ACC112 (cell line): ENCODE measurements at regions not wholly inside any gene's neighbourhood (a gene's known extent, or its start where the extent isn't known, plus 50 kb on each side); places are given as distances from the start of the nearest gene placed in this dataset.

Experiments
- H2AFZ ChIP-seq: fragments of 200-600 bp; sonication (generic); one replicate; pipeline ENCODE4 v1.6.0; 2017; ENCODE audit warnings: antibody characterized with exemption, low read length; ENCODE audit not compliant: unreplicated experiment
- H3K27ac ChIP-seq: fragments of 200-600 bp; sonication (generic); 2 replicates; pipeline ENCODE4 v1.5.1; 2014; ENCODE audit warnings: low read depth, mild to moderate bottlenecking, antibody characterized with exemption, low read length, moderate library complexity
- H3K27me3 ChIP-seq: fragments of 200-600 bp; sonication (generic); 2 replicates; pipeline ENCODE4 v1.6.1; 2014; ENCODE audit warnings: mild to moderate bottlenecking, antibody characterized with exemption, low read length, moderate library complexity, mixed read lengths; ENCODE audit not compliant: insufficient read depth
- H3K36me3 ChIP-seq: fragments of 200-600 bp; sonication (generic); 2 replicates; pipeline ENCODE4 v1.6.1; 2016; ENCODE audit warnings: mild to moderate bottlenecking, antibody characterized with exemption, low read length, moderate library complexity, mixed read lengths; ENCODE audit not compliant: insufficient read depth
- H3K4me1 ChIP-seq: fragments of 200-600 bp; sonication (generic); one replicate; pipeline ENCODE4 v1.6.1; 2016; ENCODE audit warnings: low read length, mixed read lengths; ENCODE audit not compliant: insufficient read depth, unreplicated experiment, control insufficient read depth
- H3K4me3 ChIP-seq: fragments of 200-600 bp; sonication (generic); 2 replicates; pipeline ENCODE4 v1.5.1; 2014; ENCODE audit warnings: mild to moderate bottlenecking, low read depth, low read length
- H3K79me2 ChIP-seq: fragments of 200-600 bp; sonication (generic); one replicate; pipeline ENCODE4 v1.6.0; 2016; ENCODE audit warnings: low read length; ENCODE audit not compliant: control insufficient read depth, unreplicated experiment, insufficient read depth

DNA sequence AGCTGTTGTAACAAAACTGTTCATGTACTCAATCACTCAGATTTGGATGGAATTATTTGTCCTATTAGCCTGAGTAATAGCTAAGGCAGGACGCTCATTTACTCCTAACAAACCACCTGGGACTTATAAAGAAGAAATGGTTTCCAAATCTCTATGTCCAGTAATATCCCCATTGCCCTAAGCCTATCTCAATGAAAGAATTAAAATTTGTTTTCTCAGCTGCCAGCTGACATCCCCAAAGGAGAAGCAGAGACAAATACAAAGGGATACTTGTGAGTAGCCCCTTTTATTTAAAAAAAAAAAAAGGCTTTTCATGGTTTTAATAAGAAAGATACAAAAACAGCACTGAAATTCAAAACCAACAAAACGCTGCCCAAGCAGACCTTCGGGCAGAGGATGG is 211.4 kb upstream of the PARD3B start:
- Histone ChIP-seq H3K27ac (no peak overlapping the region), H3K4me3 (no peak overlapping the region), H3K4me1 (peaks cover 6% of the 10 kb centered on the region), H3K27me3 (no peaks in the 10 kb centered on the region), H2AFZ (no peak overlapping the region), H3K79me2 (no peaks in the 10 kb centered on the region), H3K36me3 (no peaks in the 10 kb centered on the region)

DNA sequence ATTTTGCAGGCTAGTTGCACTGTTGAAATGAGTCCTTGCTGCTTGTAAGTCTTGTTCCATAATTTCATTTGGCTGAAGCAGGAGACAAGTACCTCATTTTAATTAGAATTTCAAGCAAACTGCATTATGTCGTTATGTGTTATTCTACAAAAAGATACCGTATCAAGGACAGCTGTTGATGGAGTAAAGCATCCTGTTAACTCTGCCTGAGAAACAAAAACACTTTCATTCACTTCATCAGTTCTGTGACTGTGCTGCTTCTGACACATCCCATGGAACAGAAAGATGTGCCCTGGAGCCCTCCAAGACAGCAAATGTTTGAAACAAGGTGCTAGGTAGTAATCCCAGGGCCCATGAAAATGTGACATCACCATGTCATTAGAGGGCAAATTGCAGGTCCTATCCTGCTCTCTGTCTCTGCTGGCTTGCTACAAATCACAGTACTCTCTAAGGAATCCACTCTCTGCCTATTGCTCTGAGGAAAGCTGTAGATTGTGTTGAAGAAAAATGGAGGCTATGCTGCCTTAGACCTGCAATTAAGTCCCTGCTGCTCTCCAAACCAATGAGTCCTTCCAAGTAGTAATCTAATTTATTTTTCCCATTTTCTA is 209.7 kb upstream of the PARD3B start:
- Histone ChIP-seq H3K4me3 (no peak overlapping the region), H2AFZ (no peak overlapping the region), H3K4me1 (peaks cover 19% of the 10 kb centered on the region), H3K27ac (no peak overlapping the region), H3K36me3 (no peaks in the 10 kb centered on the region), H3K27me3 (no peaks in the 10 kb centered on the region), H3K79me2 (no peaks in the 10 kb centered on the region)

DNA sequence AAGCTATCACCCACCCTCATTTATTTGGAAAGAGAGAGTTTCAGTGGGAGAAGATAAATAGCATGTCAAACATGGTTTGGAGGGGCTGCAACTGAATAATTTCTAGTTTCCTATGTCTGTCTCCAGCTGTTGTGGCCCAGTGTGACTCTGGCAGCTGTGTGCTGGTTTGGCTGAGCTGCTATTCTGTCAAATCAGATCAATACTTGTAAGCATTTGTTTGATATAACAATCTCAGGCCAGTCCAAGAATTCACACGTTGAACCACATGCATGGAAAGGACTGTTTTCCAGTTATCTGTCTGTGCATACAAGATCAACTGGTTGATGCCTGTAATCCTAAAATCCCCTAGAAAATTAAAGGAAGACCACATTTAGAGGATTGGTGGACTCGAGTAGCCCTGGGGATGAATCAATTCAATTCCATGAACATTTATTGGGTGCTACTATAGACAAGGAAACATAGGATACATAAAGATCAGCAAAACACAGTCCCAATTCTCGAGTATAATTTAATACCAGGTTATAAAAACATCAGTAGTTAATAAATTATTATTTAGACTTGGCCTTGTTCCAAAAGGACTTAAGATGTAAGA is 209.0 kb upstream of the PARD3B start:
- no peak overlapping the region for H3K27ac ChIP-seq
- no peak overlapping the region for H2AFZ ChIP-seq
- H3K36me3 ChIP-seq = no peaks in the 10 kb centered on the region
- no peaks in the 10 kb centered on the region for H3K27me3 ChIP-seq
- H3K4me3 ChIP-seq = no peak overlapping the region
- H3K79me2 ChIP-seq = no peaks in the 10 kb centered on the region
- peaks cover 25% of the 10 kb centered on the region for H3K4me1 ChIP-seq

DNA sequence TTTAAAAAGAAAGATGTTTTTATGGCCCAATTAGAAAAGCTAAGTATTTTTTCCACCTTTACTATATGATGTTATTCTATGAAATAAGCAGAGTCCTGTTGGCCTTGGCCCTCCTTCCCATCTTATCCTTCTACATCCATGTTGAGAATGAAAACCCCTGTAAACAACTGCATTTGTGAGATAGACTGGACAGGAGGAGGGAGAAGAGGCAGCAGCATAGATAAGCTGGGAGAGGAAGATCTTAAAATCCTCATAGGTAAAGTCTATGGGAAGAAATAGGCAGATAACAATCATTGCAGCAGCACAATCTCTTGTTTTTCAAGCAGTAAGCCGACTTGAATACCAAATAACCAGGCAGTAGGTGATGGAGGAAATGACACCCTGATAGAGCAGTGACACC is 207.6 kb upstream of the PARD3B start:
- H3K4me3 ChIP-seq = no peak overlapping the region
- no peaks in the 10 kb centered on the region for H3K79me2 ChIP-seq
- no peak overlapping the region for H3K27ac ChIP-seq
- no peaks in the 10 kb centered on the region for H3K36me3 ChIP-seq
- H2AFZ ChIP-seq = no peak overlapping the region
- no peaks in the 10 kb centered on the region for H3K27me3 ChIP-seq
- peaks cover 25% of the 10 kb centered on the region for H3K4me1 ChIP-seq

DNA sequence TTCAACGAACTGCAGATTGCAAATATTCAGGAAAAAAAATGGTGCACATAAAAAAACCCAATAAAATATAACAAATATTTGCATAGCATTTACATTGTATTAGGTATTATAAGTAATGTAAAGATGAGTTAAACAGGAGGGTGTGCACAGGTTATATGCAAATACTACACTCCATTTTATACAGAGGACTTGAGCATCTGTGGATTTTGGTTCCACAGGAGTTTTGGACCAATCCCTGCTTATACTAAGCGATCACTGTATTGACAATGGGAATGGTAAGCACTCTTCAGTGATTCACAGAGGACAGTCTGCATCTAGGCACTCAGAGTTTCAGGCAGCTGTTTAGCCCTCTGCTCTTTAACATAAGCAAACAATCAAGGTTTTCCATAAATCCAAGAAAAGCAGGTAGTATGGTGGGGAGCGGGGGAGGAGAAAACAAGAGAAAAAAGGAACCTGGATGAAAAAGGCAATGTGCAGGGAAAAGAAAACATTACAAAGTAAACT is 206.0 kb upstream of the PARD3B start:
- Histone ChIP-seq H3K27me3 (no peaks in the 10 kb centered on the region), H2AFZ (no peak overlapping the region), H3K79me2 (no peaks in the 10 kb centered on the region), H3K4me3 (peak overlapping the region; percentile 67), H3K36me3 (no peaks in the 10 kb centered on the region), H3K27ac (peak overlapping the region; percentile 93), H3K4me1 (peaks cover 25% of the 10 kb centered on the region)

DNA sequence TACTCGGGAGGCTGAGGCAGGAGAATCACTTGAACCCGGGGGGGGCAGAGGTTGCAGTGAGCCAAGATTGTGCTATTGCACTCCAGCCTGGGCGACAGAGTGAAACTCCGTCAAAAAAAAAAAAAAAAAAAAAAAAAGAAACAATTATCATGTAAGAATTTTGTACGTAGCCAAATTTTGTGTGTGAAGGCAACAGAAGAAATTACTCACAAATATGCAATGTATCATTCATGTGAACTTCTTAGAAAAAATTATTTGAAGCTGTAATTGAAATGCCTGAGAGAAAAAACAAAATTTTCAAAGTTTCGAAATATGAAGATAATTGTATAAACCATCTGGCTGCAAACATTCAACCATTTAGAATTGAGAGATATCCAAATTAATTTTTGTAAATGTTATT is 204.8 kb upstream of the PARD3B start:
- Histone ChIP-seq H2AFZ (no peak overlapping the region), H3K27ac (peak overlapping the region; percentile 93)

DNA sequence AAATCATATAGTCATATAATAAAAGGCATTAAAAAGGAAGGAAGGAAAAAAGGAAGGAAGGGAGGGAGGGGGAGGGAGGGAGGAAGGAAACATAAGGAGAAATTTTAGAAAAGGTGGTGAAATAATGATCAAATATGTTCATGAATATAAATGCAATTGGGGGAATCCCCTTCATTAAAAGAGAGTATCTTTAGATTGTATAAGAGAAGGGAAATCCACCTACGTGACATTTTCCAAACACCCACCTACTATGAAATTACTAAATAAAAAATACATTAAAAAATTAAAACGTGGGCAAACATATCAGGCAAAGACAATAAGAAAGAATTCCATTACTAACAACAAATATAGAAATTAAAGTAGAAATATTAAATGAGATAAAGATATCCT is 203.4 kb upstream of the PARD3B start:
- H3K79me2 ChIP-seq = no peaks in the 10 kb centered on the region
- no peaks in the 10 kb centered on the region for H3K36me3 ChIP-seq
- H3K27me3 ChIP-seq = no peaks in the 10 kb centered on the region
- H3K4me3 ChIP-seq = no peak overlapping the region
- H3K4me1 ChIP-seq = peaks cover 25% of the 10 kb centered on the region
- H3K27ac ChIP-seq = no peak overlapping the region
- H2AFZ ChIP-seq = no peak overlapping the region

More for the DNA sequence above, 204.8 kb upstream of the PARD3B start:
- H3K4me3 ChIP-seq = no peak overlapping the region; the same call in 1 of the 2 replicates
- no peaks in the 10 kb centered on the region for H3K27me3 ChIP-seq
- H3K36me3 ChIP-seq = no peaks in the 10 kb centered on the region
- no peaks in the 10 kb centered on the region for H3K79me2 ChIP-seq
- peaks cover 25% of the 10 kb centered on the region for H3K4me1 ChIP-seq

DNA sequence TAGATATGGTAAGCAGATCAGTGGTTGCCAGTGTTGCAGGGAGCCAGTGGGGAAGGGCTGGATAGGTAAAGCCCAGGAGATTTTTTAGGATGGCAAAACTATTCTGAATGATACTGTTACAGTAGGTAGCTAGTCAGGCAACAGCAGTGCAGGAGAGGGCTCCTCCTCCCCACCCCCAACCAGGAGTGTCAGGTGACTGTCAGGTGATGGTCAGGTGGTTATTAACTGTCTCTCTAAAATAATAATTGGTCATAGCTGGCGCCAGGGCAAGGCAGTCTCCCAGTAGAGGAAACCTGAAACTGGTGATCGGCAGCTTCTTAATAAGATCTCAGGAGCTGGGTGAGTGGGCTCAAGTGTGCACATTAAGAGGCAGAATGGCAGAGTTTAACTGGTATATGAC is 201.6 kb upstream of the PARD3B start:
- no peaks in the 10 kb centered on the region for H3K27me3 ChIP-seq
- no peak overlapping the region for H3K27ac ChIP-seq
- no peaks in the 10 kb centered on the region for H3K36me3 ChIP-seq
- no peak overlapping the region for H3K4me3 ChIP-seq
- H2AFZ ChIP-seq = no peak overlapping the region
- H3K79me2 ChIP-seq = no peaks in the 10 kb centered on the region
- peaks cover 20% of the 10 kb centered on the region for H3K4me1 ChIP-seq

DNA sequence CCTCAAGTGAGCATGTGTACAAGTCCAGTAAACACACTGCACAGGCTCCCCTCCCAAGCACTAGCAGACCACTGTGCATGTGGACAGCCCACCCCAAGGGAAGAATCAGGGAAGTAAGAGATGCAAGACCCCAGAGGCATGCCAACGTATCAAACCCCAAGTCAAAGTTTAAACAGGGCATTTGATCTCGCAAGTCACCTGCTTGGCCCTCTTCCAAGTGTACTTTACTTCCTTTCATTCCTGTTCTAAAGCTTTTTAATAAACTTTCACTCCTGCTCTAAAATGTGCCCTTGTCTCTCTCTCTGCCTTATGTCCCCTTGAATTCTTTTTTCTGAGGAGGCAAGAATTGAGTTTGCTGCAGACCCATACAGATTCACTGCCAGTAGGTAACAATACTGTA is 201.2 kb upstream of the PARD3B start:
- Histone ChIP-seq H3K27ac (no peak overlapping the region), H3K36me3 (no peaks in the 10 kb centered on the region), H2AFZ (no peak overlapping the region), H3K4me3 (no peak overlapping the region), H3K27me3 (no peaks in the 10 kb centered on the region), H3K79me2 (no peaks in the 10 kb centered on the region), H3K4me1 (peaks cover 16% of the 10 kb centered on the region)

DNA sequence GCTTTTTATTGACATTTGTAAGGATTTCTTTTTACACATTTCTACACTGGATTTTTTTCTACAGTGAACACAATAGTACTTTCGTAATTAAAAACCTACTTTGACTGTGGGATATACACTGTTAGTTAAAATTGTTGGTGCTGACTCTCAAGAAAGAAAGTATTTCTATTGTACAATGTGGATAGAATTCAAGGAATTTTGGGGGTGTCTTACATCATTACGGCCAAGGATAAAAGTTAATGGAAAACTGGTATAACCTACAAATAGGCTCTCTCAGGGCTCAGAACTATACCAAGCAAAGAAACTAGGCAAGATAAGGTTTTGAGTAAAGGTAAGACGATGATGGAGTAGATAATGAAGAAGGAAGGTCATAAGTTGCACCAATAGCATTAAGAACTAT is 198.4 kb upstream of the PARD3B start:
- Histone ChIP-seq H3K27me3 (no peaks in the 10 kb centered on the region), H3K36me3 (no peaks in the 10 kb centered on the region), H3K79me2 (no peaks in the 10 kb centered on the region), H3K27ac (no peak overlapping the region), H2AFZ (no peak overlapping the region), H3K4me3 (no peak overlapping the region), H3K4me1 (no peaks in the 10 kb centered on the region)

DNA sequence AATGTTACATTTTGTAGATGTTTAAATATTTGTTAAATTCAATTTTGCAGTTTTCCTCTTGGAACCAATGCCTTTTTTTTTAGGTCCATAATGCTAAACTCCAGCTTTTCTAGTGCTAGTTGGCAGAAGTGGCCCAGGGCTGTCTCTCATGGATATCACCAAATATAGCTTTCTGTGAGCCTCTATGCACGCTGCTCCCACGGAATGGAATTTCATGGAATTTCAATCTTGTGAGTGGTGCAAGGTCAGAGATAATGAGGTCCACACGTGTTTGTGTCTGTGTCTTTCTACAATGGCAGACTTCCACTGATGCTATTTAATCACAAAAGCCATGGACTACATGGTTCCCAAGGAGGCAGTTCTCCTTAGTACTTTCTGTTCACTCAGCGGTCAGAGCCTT is 191.5 kb upstream of the PARD3B start:
- no peak overlapping the region for H3K27ac ChIP-seq
- no peaks in the 10 kb centered on the region for H3K27me3 ChIP-seq
- H2AFZ ChIP-seq = no peak overlapping the region
- no peaks in the 10 kb centered on the region for H3K36me3 ChIP-seq
- H3K4me1 ChIP-seq = no peaks in the 10 kb centered on the region
- H3K79me2 ChIP-seq = no peaks in the 10 kb centered on the region
- H3K4me3 ChIP-seq = no peak overlapping the region
